GM12878 (cell line): ENCODE measurements at regions not wholly inside any gene's neighbourhood (a gene's known extent, or its start where the extent isn't known, plus 50 kb on each side); places are given as distances from the start of the nearest gene placed in this dataset.

Source experiments
- ATAC-seq: fragments of 200-7000 bp; cut with Tn5 transposase; 3 replicates; pipeline ENCODE4 v1.9.1; 2020; ENCODE audit warnings: mild to moderate bottlenecking, moderate library complexity
- BruUV-seq: library from RNA; stranded (reverse); fragments of 400-500 nt; replicated peaks from 2 replicates; lab custom pipeline; 2021; lab: Mats Ljungman, UMichigan
- CTCF ChIA-PET: fragments of 300-600 bp; sonication (Branson Sonifier 250); formaldehyde crosslinking; extraction: SDS; loops from one replicate; lab custom pipeline; 2021; ENCODE audit warnings: inconsistent platforms; lab: Yijun Ruan, JAX
- POLR2A ChIA-PET: fragments of 350-600 bp; formaldehyde crosslinking; extraction: SDS; loops from one replicate; lab custom pipeline; 2021; ENCODE audit warnings: inconsistent platforms; lab: Charles Lee
- RAD21 ChIA-PET: fragments of 300-600 bp; sonication (Branson Sonifier 250); formaldehyde crosslinking; loops from one replicate; lab custom pipeline; 2023; ENCODE audit warnings: antibody characterized with exemption; ENCODE audit not compliant: unreplicated experiment; lab: Charles Lee
- SMC1A ChIA-PET: fragments of 300-600 bp; sonication (Branson Sonifier 250); formaldehyde crosslinking; loops from one replicate; lab custom pipeline; 2023; ENCODE audit not compliant: unreplicated experiment, uncharacterized antibody; lab: Charles Lee
- DNase-seq: peaks from one replicate; pipeline ENCODE4 v3.0.0-alpha.2; 2011; ENCODE audit warnings: low read depth, low spot score
- FAIRE-seq: peaks from 3 replicates; lab custom pipeline; 2011; peaks lifted over from hg19 to GRCh38; lab: Jason Lieb, UNC
- H2AFZ ChIP-seq: 2 replicates; pipeline ENCODE4 v1.6.0; 2011; ENCODE audit warnings: low read depth, low read length, control low read depth; ENCODE audit not compliant: control insufficient read depth
- H3K27ac ChIP-seq: 2 replicates; pipeline ENCODE4 v1.5.1; 2011; ENCODE audit warnings: control low read depth; ENCODE audit not compliant: control insufficient read depth, insufficient read depth
- H3K27me3 ChIP-seq, 2 experiments: replicated peaks in 1 of 2; 2 replicates each; pipeline versions ENCODE4 v1.6.0 to v1.6.1; 2011; ENCODE audit warnings: low read length in 1 of 2; ENCODE audit not compliant: control insufficient read depth in 2 of 2, insufficient read depth in 2 of 2
- H3K36me3 ChIP-seq, 2 experiments: 2 replicates each; pipeline ENCODE4 v1.5.1; 2011; ENCODE audit warnings: low read length in 1 of 2; ENCODE audit not compliant: control insufficient read depth in 2 of 2, insufficient read depth in 2 of 2
- H3K4me1 ChIP-seq: 2 replicates; pipeline ENCODE4 v1.6.1; 2011; ENCODE audit warnings: mild to moderate bottlenecking, low read length, moderate library complexity, mixed read lengths; ENCODE audit not compliant: control insufficient read depth, insufficient read depth
- H3K4me2 ChIP-seq: 2 replicates; pipeline ENCODE4 v1.6.0; 2011; ENCODE audit warnings: control low read depth; ENCODE audit not compliant: control insufficient read depth, insufficient read depth
- H3K4me3 ChIP-seq: fragments of 200-600 bp; sonication (generic); 2 replicates; pipeline ENCODE4 v1.5.1; 2016
- H3K79me2 ChIP-seq: 2 replicates; pipeline ENCODE4 v1.6.0; 2011; ENCODE audit warnings: low read length; ENCODE audit not compliant: control insufficient read depth, insufficient read depth
- H3K9ac ChIP-seq: 2 replicates; pipeline ENCODE4 v1.8.0; 2011; ENCODE audit warnings: low read length, control low read depth, mixed read lengths; ENCODE audit not compliant: control insufficient read depth, insufficient read depth
- H3K9me3 ChIP-seq: replicated peaks from 3 replicates; pipeline ENCODE4 v1.5.1; 2011; ENCODE audit warnings: mild to moderate bottlenecking, low read length; ENCODE audit not compliant: control insufficient read depth, insufficient read depth
- H4K20me1 ChIP-seq: 2 replicates; pipeline ENCODE4 v1.6.0; 2011; ENCODE audit not compliant: control insufficient read depth, insufficient read depth
- CHD4 ChIP-seq: fragments of 200-600 bp; sonication (generic); IDR thresholded peaks from 2 replicates; pipeline ENCODE4 v1.6.1; 2016; ENCODE audit warnings: mild to moderate bottlenecking
- CREB1 ChIP-seq: IDR thresholded peaks from 2 replicates; pipeline ENCODE4 v1.6.1; 2012; ENCODE audit warnings: low read depth, mild to moderate bottlenecking, inconsistent platforms
- ETV6 ChIP-seq, 2 experiments: fragments of 450-650 bp in 1 of 2; IDR thresholded peaks in 1 of 2; conservative IDR thresholded peaks in 1 of 2; 2 replicates each; pipeline ENCODE4 v1.6.1; 2014; ENCODE audit warnings: antibody characterized with exemption in 1 of 2, borderline replicate concordance in 1 of 2, low read depth in 1 of 2, mild to moderate bottlenecking in 1 of 2, moderate library complexity in 1 of 2
- GATAD2B ChIP-seq: fragments of 450-650 bp; conservative IDR thresholded peaks from 2 replicates; pipeline ENCODE4 v1.6.1; 2017; ENCODE audit warnings: low read depth, mild to moderate bottlenecking, moderate library complexity
- IKZF1 ChIP-seq: fragments of 450-650 bp; conservative IDR thresholded peaks from 2 replicates; pipeline ENCODE4 v1.6.1; 2017; ENCODE audit warnings: antibody characterized with exemption, mild to moderate bottlenecking
- JUND ChIP-seq: IDR thresholded peaks from 2 replicates; pipeline ENCODE4 v1.6.1; 2012; ENCODE audit warnings: low read depth, mild to moderate bottlenecking, low read length, improper control_type of control experiment, moderate library complexity
- WGBS: methylation state at CpG from one replicate; pipeline ENCODE4 v1.1.6; 2016; ENCODE audit warnings: low lambda C conversion rate; ENCODE audit not compliant: insufficient replicate concordance, insufficient coverage; ENCODE audit errors: missing lambda C conversion rate; 5-methylcytosine and 5-hydroxymethylcytosine counted together
- in situ Hi-C: fragments of 300-500 bp; cut with MboI; formaldehyde crosslinking; loops from 9 replicates; pipeline ENCODE4 v1.14.3; 2018; ENCODE audit warnings: mixed read lengths
- intact Hi-C: fragments of 100-400 bp; cut with micrococcal nuclease; formaldehyde crosslinking; loops from one replicate; pipeline ENCODE4 v1.14.2; 2022; ENCODE audit not compliant: unreplicated experiment
- TF ChIP-seq, protein P1 (sequence below): fragments of 450-650 bp; IDR thresholded peaks from 2 replicates; pipeline ENCODE4 v1.6.1; 2017; ENCODE audit warnings: borderline replicate concordance
- TF ChIP-seq, protein P2 (sequence below): fragments of 450-650 bp; IDR thresholded peaks from 2 replicates; pipeline ENCODE4 v1.6.1; 2016; ENCODE audit warnings: mild to moderate bottlenecking
- TF ChIP-seq, protein P3 (sequence below): fragments of 450-650 bp; formaldehyde crosslinking; IDR thresholded peaks from 2 replicates; pipeline ENCODE4 v1.4.0; 2022; ENCODE audit warnings: mild to moderate bottlenecking, moderate library complexity
- TF ChIP-seq, protein P4 (sequence below): fragments of 450-650 bp; IDR thresholded peaks from 2 replicates; pipeline ENCODE4 v1.6.1; 2017; ENCODE audit warnings: mild to moderate bottlenecking
- TF ChIP-seq, protein P5 (sequence below), 3 experiments: IDR thresholded peaks in 2 of 3; conservative IDR thresholded peaks in 1 of 3; 2 replicates each; pipeline ENCODE4 v1.5.1; 2011; ENCODE audit warnings: low read depth in 3 of 3, low read length in 3 of 3, mild to moderate bottlenecking in 3 of 3, control low read depth in 2 of 3, moderate library complexity in 2 of 3, inconsistent platforms in 1 of 3, mixed read lengths in 1 of 3; ENCODE audit not compliant: control insufficient read depth in 2 of 3, insufficient read depth in 1 of 3; ENCODE audit errors: extremely low read depth in 1 of 3

DNA sequence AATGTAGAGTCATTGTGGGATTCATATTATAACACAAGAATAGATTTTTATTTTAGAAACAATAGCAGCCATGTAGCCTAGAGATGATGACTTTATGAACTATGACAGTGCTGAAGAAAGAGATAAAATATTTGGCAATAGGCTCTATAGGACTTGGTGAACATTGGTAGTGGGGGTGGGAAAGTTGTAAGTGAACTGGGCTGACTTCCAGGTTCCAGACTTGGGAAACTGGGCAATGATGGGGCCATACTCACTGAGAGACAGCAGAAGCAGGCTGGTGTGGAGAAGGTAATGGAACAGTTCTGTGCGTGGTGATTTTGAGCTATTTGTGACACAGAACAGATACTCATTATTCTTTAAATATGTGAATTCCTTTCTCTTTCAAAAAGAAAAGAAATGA, 470.3 kb upstream of the HNRNPA3 start (continued):
- TF ChIP-seq, protein P1, sequence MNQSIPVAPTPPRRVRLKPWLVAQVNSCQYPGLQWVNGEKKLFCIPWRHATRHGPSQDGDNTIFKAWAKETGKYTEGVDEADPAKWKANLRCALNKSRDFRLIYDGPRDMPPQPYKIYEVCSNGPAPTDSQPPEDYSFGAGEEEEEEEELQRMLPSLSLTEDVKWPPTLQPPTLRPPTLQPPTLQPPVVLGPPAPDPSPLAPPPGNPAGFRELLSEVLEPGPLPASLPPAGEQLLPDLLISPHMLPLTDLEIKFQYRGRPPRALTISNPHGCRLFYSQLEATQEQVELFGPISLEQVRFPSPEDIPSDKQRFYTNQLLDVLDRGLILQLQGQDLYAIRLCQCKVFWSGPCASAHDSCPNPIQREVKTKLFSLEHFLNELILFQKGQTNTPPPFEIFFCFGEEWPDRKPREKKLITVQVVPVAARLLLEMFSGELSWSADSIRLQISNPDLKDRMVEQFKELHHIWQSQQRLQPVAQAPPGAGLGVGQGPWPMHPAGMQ: no peak

DNA sequence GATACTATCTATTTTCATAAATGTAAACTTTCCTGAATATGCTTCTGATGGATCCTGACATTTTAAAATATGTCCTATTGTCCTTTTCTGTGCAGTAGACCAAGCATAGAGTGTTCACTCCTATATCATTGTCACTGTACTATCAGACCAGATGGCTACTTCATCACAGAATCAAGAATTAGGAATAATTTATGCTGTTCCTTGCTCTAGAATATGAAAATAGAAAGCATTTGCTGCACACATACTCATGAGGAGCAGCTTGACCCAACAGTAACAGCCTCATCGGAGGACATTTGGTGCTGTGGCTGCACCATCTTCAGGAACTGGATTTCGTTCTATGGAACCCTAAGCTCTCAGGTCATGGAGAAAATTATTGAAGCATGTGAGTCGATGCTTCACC, 468.9 kb upstream of the HNRNPA3 start:
- intact Hi-C loops: no loop called here
- no TSS peak for BruUV-seq
- TF ChIP-seq CHD4: no peak
- TF ChIP-seq, protein P2, sequence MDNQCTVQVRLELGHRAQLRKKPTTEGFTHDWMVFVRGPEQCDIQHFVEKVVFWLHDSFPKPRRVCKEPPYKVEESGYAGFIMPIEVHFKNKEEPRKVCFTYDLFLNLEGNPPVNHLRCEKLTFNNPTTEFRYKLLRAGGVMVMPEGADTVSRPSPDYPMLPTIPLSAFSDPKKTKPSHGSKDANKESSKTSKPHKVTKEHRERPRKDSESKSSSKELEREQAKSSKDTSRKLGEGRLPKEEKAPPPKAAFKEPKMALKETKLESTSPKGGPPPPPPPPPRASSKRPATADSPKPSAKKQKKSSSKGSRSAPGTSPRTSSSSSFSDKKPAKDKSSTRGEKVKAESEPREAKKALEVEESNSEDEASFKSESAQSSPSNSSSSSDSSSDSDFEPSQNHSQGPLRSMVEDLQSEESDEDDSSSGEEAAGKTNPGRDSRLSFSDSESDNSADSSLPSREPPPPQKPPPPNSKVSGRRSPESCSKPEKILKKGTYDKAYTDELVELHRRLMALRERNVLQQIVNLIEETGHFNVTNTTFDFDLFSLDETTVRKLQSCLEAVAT: no peak
- no peak for TF ChIP-seq GATAD2B
- TF ChIP-seq, protein P3, sequence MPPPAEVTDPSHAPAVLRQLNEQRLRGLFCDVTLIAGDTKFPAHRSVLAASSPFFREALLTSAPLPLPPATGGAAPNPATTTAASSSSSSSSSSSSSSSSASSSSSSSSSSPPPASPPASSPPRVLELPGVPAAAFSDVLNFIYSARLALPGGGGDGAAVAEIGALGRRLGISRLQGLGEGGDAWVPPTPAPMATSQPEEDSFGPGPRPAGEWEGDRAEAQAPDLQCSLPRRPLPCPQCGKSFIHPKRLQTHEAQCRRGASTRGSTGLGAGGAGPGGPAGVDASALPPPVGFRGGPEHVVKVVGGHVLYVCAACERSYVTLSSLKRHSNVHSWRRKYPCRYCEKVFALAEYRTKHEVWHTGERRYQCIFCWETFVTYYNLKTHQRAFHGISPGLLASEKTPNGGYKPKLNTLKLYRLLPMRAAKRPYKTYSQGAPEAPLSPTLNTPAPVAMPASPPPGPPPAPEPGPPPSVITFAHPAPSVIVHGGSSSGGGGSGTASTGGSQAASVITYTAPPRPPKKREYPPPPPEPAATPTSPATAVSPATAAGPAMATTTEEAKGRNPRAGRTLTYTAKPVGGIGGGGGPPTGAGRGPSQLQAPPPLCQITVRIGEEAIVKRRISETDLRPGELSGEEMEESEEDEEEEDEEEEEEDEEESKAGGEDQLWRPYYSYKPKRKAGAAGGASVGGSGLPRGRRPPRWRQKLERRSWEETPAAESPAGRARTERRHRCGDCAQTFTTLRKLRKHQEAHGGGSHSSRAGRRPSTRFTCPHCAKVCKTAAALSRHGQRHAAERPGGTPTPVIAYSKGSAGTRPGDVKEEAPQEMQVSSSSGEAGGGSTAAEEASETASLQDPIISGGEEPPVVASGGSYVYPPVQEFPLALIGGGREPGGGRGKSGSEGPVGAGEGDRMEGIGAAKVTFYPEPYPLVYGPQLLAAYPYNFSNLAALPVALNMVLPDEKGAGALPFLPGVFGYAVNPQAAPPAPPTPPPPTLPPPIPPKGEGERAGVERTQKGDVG: no peak
- TF ChIP-seq, protein P4, sequence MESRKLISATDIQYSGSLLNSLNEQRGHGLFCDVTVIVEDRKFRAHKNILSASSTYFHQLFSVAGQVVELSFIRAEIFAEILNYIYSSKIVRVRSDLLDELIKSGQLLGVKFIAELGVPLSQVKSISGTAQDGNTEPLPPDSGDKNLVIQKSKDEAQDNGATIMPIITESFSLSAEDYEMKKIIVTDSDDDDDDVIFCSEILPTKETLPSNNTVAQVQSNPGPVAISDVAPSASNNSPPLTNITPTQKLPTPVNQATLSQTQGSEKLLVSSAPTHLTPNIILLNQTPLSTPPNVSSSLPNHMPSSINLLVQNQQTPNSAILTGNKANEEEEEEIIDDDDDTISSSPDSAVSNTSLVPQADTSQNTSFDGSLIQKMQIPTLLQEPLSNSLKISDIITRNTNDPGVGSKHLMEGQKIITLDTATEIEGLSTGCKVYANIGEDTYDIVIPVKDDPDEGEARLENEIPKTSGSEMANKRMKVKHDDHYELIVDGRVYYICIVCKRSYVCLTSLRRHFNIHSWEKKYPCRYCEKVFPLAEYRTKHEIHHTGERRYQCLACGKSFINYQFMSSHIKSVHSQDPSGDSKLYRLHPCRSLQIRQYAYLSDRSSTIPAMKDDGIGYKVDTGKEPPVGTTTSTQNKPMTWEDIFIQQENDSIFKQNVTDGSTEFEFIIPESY: no peak
- TF ChIP-seq JUND: no peak
- TF ChIP-seq CREB1: no peak
- TF ChIP-seq, protein P5, sequence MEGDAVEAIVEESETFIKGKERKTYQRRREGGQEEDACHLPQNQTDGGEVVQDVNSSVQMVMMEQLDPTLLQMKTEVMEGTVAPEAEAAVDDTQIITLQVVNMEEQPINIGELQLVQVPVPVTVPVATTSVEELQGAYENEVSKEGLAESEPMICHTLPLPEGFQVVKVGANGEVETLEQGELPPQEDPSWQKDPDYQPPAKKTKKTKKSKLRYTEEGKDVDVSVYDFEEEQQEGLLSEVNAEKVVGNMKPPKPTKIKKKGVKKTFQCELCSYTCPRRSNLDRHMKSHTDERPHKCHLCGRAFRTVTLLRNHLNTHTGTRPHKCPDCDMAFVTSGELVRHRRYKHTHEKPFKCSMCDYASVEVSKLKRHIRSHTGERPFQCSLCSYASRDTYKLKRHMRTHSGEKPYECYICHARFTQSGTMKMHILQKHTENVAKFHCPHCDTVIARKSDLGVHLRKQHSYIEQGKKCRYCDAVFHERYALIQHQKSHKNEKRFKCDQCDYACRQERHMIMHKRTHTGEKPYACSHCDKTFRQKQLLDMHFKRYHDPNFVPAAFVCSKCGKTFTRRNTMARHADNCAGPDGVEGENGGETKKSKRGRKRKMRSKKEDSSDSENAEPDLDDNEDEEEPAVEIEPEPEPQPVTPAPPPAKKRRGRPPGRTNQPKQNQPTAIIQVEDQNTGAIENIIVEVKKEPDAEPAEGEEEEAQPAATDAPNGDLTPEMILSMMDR (IDR thresholded peaks at IDR 0.05 in 2 of 3, conservative IDR thresholded peaks at IDR 0.05 in 1 of 3; ENCODE audit: control insufficient read depth in 2 of 3, extremely low read depth in 1 of 3, insufficient read depth in 1 of 3, low read depth in 3 of 3, low read length in 3 of 3): no peak
- TF ChIP-seq ETV6 (conservative IDR thresholded peaks at IDR 0.05 in 1 of 2, IDR thresholded peaks at IDR 0.05 in 1 of 2; ENCODE audit: borderline replicate concordance in 1 of 2, low read depth in 1 of 2): no peak
- TF ChIP-seq IKZF1: no peak

More for the DNA sequence above, 468.9 kb upstream of the HNRNPA3 start:
- Histone ChIP-seq H3K9ac (no peak overlapping the region), H3K9me3 (no peaks in the 10 kb centered on the region), H3K4me1 (no peaks in the 10 kb centered on the region), H3K4me2 (no peak overlapping the region), H4K20me1 (no peaks in the 10 kb centered on the region), H3K79me2 (no peaks in the 10 kb centered on the region), H3K4me3 (no peak overlapping the region), H3K27ac (no peak overlapping the region), H2AFZ (no peak overlapping the region), H3K27me3 (no peaks in the 10 kb centered on the region), H3K36me3 (no peaks in the 10 kb centered on the region)
- DNase-seq (no peak), FAIRE-seq (no peak), ATAC-seq (no peak)
- RAD21 ChIA-PET: no interaction called here
- 69% methylated on average over 3 of the region's 3 CpGs for WGBS
- SMC1A ChIA-PET: no interaction called here
- in situ Hi-C loops: no loop called here
- CTCF ChIA-PET: interaction anchor here (1.0 to 1.3 kb wide), 2 partner anchors 16 to 90 kb away, joined by 3 to 4 read pairs; no protein-coding TSS in a partner anchor
- POLR2A ChIA-PET: interaction anchor here (1.1 kb wide), 1 partner anchor 10 kb away, joined by 3 read pairs; no protein-coding TSS in a partner anchor
